IMR-90 (cell line): ENCODE measurements at regions not wholly inside any gene's neighbourhood (a gene's known extent, or its start where the extent isn't known, plus 50 kb on each side); places are given as distances from the start of the nearest gene placed in this dataset.

Experiments
- ATAC-seq: fragments of 200-7000 bp; cut with Tn5 transposase; 2 replicates; pipeline ENCODE4 v1.9.1; 2020; ENCODE audit warnings: low read depth, mild to moderate bottlenecking, moderate library complexity
- BruUV-seq: library from RNA; stranded (reverse); fragments of 400-500 nt; replicated peaks from 2 replicates; lab custom pipeline; 2021; lab: Mats Ljungman, UMichigan
- CTCF ChIA-PET: fragments of 300-600 bp; formaldehyde crosslinking; extraction: SDS; loops from one replicate; lab custom pipeline; 2021; ENCODE audit warnings: antibody characterized with exemption; lab: Yijun Ruan, JAX
- POLR2A ChIA-PET: fragments of 300-600 bp; sonication (Branson Sonifier 250); formaldehyde crosslinking; loops from one replicate; lab custom pipeline; 2022; ENCODE audit warnings: antibody characterized with exemption; ENCODE audit not compliant: unreplicated experiment; lab: Charles Lee
- DNase-seq: peaks from one replicate; pipeline ENCODE4 v3.0.0; 2013
- H2AFZ ChIP-seq: replicated peaks from 2 replicates; pipeline ENCODE3; 2013; ENCODE audit warnings: low read length, mild to moderate bottlenecking; ENCODE audit not compliant: poor library complexity
- H2AK5ac ChIP-seq: 2 replicates; pipeline ENCODE4 v1.6.1; 2013; ENCODE audit warnings: low read depth, low read length, inconsistent platforms
- H2AK9ac ChIP-seq: replicated peaks from 2 replicates; pipeline ENCODE3; 2013; ENCODE audit warnings: mild to moderate bottlenecking, low read depth, low read length, moderate library complexity; ENCODE audit not compliant: poor library complexity
- H2BK120ac ChIP-seq: 2 replicates; pipeline ENCODE4 v1.6.1; 2013; ENCODE audit warnings: low read depth, low read length, inconsistent platforms
- H2BK15ac ChIP-seq: 3 replicates; pipeline ENCODE4 v1.6.1; 2013; ENCODE audit warnings: low read depth, low read length, inconsistent platforms
- H2BK20ac ChIP-seq: 2 replicates; pipeline ENCODE4 v1.6.1; 2013; ENCODE audit warnings: low read depth, mild to moderate bottlenecking, inconsistent platforms, low read length, moderate library complexity
- H2BK5ac ChIP-seq: 2 replicates; pipeline ENCODE4 v1.6.1; 2013; ENCODE audit warnings: mild to moderate bottlenecking, low read depth, low read length, inconsistent platforms; ENCODE audit not compliant: poor library complexity, severe bottlenecking
- H3K14ac ChIP-seq: replicated peaks from 2 replicates; pipeline ENCODE4 v1.6.1; 2013; ENCODE audit warnings: low read depth, low read length, inconsistent platforms
- H3K18ac ChIP-seq: 2 replicates; pipeline ENCODE4 v1.6.1; 2013; ENCODE audit warnings: low read depth, low read length, control low read depth
- H3K23ac ChIP-seq: 2 replicates; pipeline ENCODE4 v1.6.1; 2013; ENCODE audit warnings: low read depth, low read length, inconsistent platforms
- H3K27ac ChIP-seq: 2 replicates; pipeline ENCODE4 v1.5.1; 2013; ENCODE audit warnings: mild to moderate bottlenecking, control low read depth, low read length; ENCODE audit not compliant: insufficient read depth
- H3K27me3 ChIP-seq: 2 replicates; pipeline ENCODE4 v1.6.1; 2013; ENCODE audit warnings: low read length; ENCODE audit not compliant: control insufficient read depth, insufficient read depth
- H3K36me3 ChIP-seq: 2 replicates; pipeline ENCODE4 v1.6.1; 2013; ENCODE audit warnings: low read length, mixed read lengths; ENCODE audit not compliant: control insufficient read depth, insufficient read depth
- H3K4ac ChIP-seq: 2 replicates; pipeline ENCODE4 v1.6.1; 2013; ENCODE audit warnings: low read depth, low read length, inconsistent platforms
- H3K4me1 ChIP-seq: 2 replicates; pipeline ENCODE4 v1.6.1; 2013; ENCODE audit warnings: low read length, mixed read lengths; ENCODE audit not compliant: control insufficient read depth, insufficient read depth
- H3K4me2 ChIP-seq: 2 replicates; pipeline ENCODE4 v1.6.1; 2013; ENCODE audit warnings: low read depth, mild to moderate bottlenecking, control low read depth, low read length, moderate library complexity
- H3K4me3 ChIP-seq: 2 replicates; pipeline ENCODE4 v1.5.1; 2013; ENCODE audit warnings: low read depth, mild to moderate bottlenecking, control low read depth, low read length, moderate library complexity; ENCODE audit not compliant: insufficient read depth
- H3K56ac ChIP-seq: 2 replicates; pipeline ENCODE4 v1.6.1; 2013; ENCODE audit warnings: low read length, inconsistent platforms; ENCODE audit not compliant: insufficient read depth; ENCODE audit errors: extremely low read depth
- H3K79me1 ChIP-seq, 2 experiments: 2 replicates each; pipeline ENCODE4 v1.6.1; 2013; ENCODE audit warnings: low read length in 2 of 2, inconsistent platforms in 1 of 2, low read depth in 1 of 2
- H3K9ac ChIP-seq: 2 replicates; pipeline ENCODE4 v1.6.1; 2013; ENCODE audit warnings: low read depth, low read length, control low read depth
- H3K9me1 ChIP-seq: 2 replicates; pipeline ENCODE4 v1.6.1; 2013; ENCODE audit warnings: low read length, inconsistent platforms; ENCODE audit not compliant: insufficient read depth
- H3K9me3 ChIP-seq: 2 replicates; pipeline ENCODE4 v1.6.1; 2013; ENCODE audit warnings: low read length; ENCODE audit not compliant: control insufficient read depth, insufficient read depth
- H4K20me1 ChIP-seq: 2 replicates; pipeline ENCODE4 v1.6.1; 2013; ENCODE audit warnings: low read length, inconsistent platforms; ENCODE audit not compliant: insufficient read depth
- H4K5ac ChIP-seq: 2 replicates; pipeline ENCODE4 v1.6.1; 2013; ENCODE audit warnings: mild to moderate bottlenecking, low read depth, low read length, control low read depth
- H4K8ac ChIP-seq, 2 experiments: 2 replicates each; pipeline ENCODE4 v1.6.1; 2013; ENCODE audit warnings: low read depth in 2 of 2, low read length in 2 of 2, control low read depth in 1 of 2, inconsistent platforms in 1 of 2
- H4K91ac ChIP-seq: 2 replicates; pipeline ENCODE4 v1.6.1; 2013; ENCODE audit warnings: low read depth, low read length, inconsistent platforms; ENCODE audit not compliant: insufficient read depth
- CEBPB ChIP-seq: IDR thresholded peaks from 2 replicates; pipeline ENCODE4 v1.6.1; 2012; ENCODE audit warnings: low read depth, low read length, improper control_type of control experiment
- CTCF ChIP-seq: conservative IDR thresholded peaks from 2 replicates; pipeline ENCODE4 v1.5.1; 2012; ENCODE audit warnings: mild to moderate bottlenecking, low read depth, low read length, improper control_type of control experiment
- MAZ ChIP-seq: IDR thresholded peaks from 2 replicates; pipeline ENCODE4 v1.6.1; 2012; ENCODE audit warnings: low read depth, mild to moderate bottlenecking, low read length, improper control_type of control experiment, moderate library complexity, borderline replicate concordance
- RAD21 ChIP-seq: IDR thresholded peaks from 2 replicates; pipeline ENCODE4 v1.6.1; 2012; ENCODE audit warnings: low read length, improper control_type of control experiment
- RCOR1 ChIP-seq: IDR thresholded peaks from 2 replicates; pipeline ENCODE4 v1.6.1; 2012; ENCODE audit warnings: mild to moderate bottlenecking, low read length, improper control_type of control experiment; ENCODE audit not compliant: insufficient replicate concordance
- USF2 ChIP-seq: fragments of 150-350 bp; IDR thresholded peaks from 2 replicates; pipeline ENCODE4 v1.6.1; 2017; ENCODE audit warnings: mild to moderate bottlenecking, antibody characterized with exemption, low read length, low read depth
- WGBS, 2 experiments: methylation state at CpG; one replicate each; pipeline versions ENCODE4 v1.1.5 to v1.1.7; 2013; ENCODE audit warnings: missing lambda C conversion rate in 2 of 2; ENCODE audit not compliant: insufficient read length in 1 of 2; ENCODE audit errors: extremely low coverage in 2 of 2; 5-methylcytosine and 5-hydroxymethylcytosine counted together
- dilution Hi-C: fragments of 300-500 bp; cut with HindIII; formaldehyde crosslinking; loops from one replicate; pipeline ENCODE4 v1.14.3; 2018; ENCODE audit warnings: low sequenced_read_pairs; ENCODE audit not compliant: unreplicated experiment
- in situ Hi-C: fragments of 300-500 bp; cut with MboI; formaldehyde crosslinking; loops from 3 replicates; pipeline ENCODE4 v1.14.3; 2019; ENCODE audit warnings: low sequenced_read_pairs, inconsistent platforms, mixed read lengths
- intact Hi-C: fragments of 100-400 bp; cut with micrococcal nuclease; formaldehyde crosslinking; loops from 2 replicates; pipeline ENCODE4 v1.10.0; 2022

GRCh38 chr10:4189281-4189680 is 404.3 kb upstream of the KLF6 start:
- in situ Hi-C loops (no loop called here), intact Hi-C loops (no loop called here), dilution Hi-C loops (no loop called here)
- H3K9me1 ChIP-seq = no peaks in the 10 kb centered on the region; the same call in 1 of the 2 replicates
- no peak overlapping the region for H2BK15ac ChIP-seq
- DNase-seq (no peak), ATAC-seq (no peak)
- H3K9me3 ChIP-seq = no peaks in the 10 kb centered on the region
- H2BK20ac ChIP-seq = no peak overlapping the region
- H2AK9ac ChIP-seq = no peak overlapping the region
- no peak overlapping the region for H3K18ac ChIP-seq
- no peak overlapping the region for H3K14ac ChIP-seq
- H3K4ac ChIP-seq = no peak overlapping the region
- no peaks in the 10 kb centered on the region for H3K4me1 ChIP-seq
- ChIA-PET CTCF (no interaction called here), POLR2A (no interaction called here)
- no CpG with 5 or more reads among the region's 5 CpGs for WGBS, 2 experiments
- H4K20me1 ChIP-seq = no peaks in the 10 kb centered on the region
- H2BK120ac ChIP-seq = no peak overlapping the region
- peaks cover 2% of the 10 kb centered on the region; the same call in 1 of the 2 replicates for H3K27me3 ChIP-seq
- H3K9ac ChIP-seq = no peak overlapping the region
- H2BK5ac ChIP-seq = no peak overlapping the region
- no TSS peak for BruUV-seq
- no peak overlapping the region for H4K8ac ChIP-seq
- H3K27ac ChIP-seq = no peak overlapping the region
- no peak overlapping the region for H4K5ac ChIP-seq
- no peaks in the 10 kb centered on the region for H3K79me1 ChIP-seq
- TF ChIP-seq MAZ (no peak), RCOR1 (no peak), USF2 (no peak), CTCF (no peak), CEBPB (no peak), RAD21 (no peak)
- H3K56ac ChIP-seq = no peak overlapping the region
- no peak overlapping the region for H3K23ac ChIP-seq
- no peak overlapping the region for H3K4me2 ChIP-seq
- no peak overlapping the region for H4K91ac ChIP-seq
- H3K36me3 ChIP-seq = no peaks in the 10 kb centered on the region
- H2AK5ac ChIP-seq = no peak overlapping the region
- H2AFZ ChIP-seq = no peak overlapping the region
- no peak overlapping the region for H3K4me3 ChIP-seq
